Hepatocyte (in vitro differentiated cells): ENCODE measurements at regions not wholly inside any gene's neighbourhood (a gene's known extent, or its start where the extent isn't known, plus 50 kb on each side); places are given as distances from the start of the nearest gene placed in this dataset.

Source experiments
- EZH2 ChIP-seq: fragments of 200-600 bp; sonication (generic); IDR thresholded peaks from 2 replicates; pipeline ENCODE4 v1.6.1; 2016; ENCODE audit warnings: antibody characterized with exemption, mild to moderate bottlenecking, borderline replicate concordance
- TF ChIP-seq, protein P1 (sequence below): fragments of 200-600 bp; sonication (generic); IDR thresholded peaks from 2 replicates; pipeline ENCODE4 v1.5.1; 2016; ENCODE audit warnings: antibody characterized with exemption, mild to moderate bottlenecking; ENCODE audit not compliant: poor library complexity

DNA sequence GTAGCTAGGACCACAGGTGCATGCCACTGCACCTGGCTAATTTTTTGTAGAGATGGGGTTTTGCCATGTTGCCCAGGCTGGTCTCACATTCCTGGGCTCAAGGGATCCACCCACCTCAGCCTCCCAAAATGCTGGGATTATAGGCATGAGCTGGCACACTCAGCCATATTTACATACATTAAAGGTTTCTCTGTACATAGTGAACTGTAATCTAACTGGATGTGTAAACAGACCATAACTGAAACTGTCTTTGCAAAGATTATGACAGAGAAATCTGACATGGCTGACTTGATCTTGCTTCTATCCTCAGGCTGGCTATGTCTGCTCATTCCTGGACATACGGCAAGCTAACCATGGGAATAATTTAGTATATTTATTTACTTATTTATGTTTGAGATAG, 139.2 kb upstream of the XPO1 start:
- TF ChIP-seq, protein P1, sequence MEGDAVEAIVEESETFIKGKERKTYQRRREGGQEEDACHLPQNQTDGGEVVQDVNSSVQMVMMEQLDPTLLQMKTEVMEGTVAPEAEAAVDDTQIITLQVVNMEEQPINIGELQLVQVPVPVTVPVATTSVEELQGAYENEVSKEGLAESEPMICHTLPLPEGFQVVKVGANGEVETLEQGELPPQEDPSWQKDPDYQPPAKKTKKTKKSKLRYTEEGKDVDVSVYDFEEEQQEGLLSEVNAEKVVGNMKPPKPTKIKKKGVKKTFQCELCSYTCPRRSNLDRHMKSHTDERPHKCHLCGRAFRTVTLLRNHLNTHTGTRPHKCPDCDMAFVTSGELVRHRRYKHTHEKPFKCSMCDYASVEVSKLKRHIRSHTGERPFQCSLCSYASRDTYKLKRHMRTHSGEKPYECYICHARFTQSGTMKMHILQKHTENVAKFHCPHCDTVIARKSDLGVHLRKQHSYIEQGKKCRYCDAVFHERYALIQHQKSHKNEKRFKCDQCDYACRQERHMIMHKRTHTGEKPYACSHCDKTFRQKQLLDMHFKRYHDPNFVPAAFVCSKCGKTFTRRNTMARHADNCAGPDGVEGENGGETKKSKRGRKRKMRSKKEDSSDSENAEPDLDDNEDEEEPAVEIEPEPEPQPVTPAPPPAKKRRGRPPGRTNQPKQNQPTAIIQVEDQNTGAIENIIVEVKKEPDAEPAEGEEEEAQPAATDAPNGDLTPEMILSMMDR = no peak
- TF ChIP-seq EZH2 = no peak
